ENCODE measurements at regions not wholly inside any gene's neighbourhood (a gene's known extent, or its start where the extent isn't known, plus 50 kb on each side); places are given as distances from the start of the nearest gene placed in this dataset.

DNA sequence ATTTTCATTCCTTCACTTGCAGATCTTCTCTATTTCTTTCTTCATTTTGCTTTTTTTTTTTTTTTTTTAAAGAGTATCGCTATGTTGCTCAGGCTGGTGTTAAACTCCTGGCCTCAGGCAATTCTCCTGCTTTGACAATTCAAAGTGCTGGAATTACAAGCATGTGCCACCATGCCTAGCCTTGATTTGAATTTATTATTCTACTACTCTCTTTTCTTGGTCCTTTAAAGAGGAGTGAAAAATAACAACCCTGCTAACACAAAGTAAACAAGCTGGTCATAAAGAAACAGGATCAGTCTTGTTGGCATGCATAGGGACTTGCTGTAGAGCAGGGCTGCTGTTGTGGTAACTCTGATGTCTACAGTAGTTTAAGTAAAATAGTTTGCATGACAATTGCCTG lies 1615.3 kb upstream of the ZEB2 start:
- in situ Hi-C loops (cut with HindIII; ENCODE audit: low pct_unique_long_range_greater_than_20kb, low sequenced_read_pairs): no loop called here
- ChIA-PET CTCF (no interaction called here), POLR2A (no interaction called here)
- intact Hi-C loops (cut with micrococcal nuclease; ENCODE audit: unreplicated experiment): no loop called here
- Histone ChIP-seq H3K4me3 (ENCODE audit: low read depth in 2 of 2, low read length in 2 of 2) (no peak overlapping the region), H3K4me1 (ENCODE audit: control insufficient read depth, insufficient read depth, low read length) (no peaks in the 10 kb centered on the region), H3K27me3 (ENCODE audit: control insufficient read depth, insufficient read depth, low read length) (no peaks in the 10 kb centered on the region), H3K9me3 (ENCODE audit: control insufficient read depth, insufficient read depth, low read depth, low read length) (no peaks in the 10 kb centered on the region), H3K27ac (ENCODE audit: low read length) (no peak overlapping the region), H3K36me3 (ENCODE audit: control insufficient read depth, insufficient read depth, low read length) (no peaks in the 10 kb centered on the region)
- no TSS peak for BruUV-seq (replicated peaks)
- TF ChIP-seq, protein P1, sequence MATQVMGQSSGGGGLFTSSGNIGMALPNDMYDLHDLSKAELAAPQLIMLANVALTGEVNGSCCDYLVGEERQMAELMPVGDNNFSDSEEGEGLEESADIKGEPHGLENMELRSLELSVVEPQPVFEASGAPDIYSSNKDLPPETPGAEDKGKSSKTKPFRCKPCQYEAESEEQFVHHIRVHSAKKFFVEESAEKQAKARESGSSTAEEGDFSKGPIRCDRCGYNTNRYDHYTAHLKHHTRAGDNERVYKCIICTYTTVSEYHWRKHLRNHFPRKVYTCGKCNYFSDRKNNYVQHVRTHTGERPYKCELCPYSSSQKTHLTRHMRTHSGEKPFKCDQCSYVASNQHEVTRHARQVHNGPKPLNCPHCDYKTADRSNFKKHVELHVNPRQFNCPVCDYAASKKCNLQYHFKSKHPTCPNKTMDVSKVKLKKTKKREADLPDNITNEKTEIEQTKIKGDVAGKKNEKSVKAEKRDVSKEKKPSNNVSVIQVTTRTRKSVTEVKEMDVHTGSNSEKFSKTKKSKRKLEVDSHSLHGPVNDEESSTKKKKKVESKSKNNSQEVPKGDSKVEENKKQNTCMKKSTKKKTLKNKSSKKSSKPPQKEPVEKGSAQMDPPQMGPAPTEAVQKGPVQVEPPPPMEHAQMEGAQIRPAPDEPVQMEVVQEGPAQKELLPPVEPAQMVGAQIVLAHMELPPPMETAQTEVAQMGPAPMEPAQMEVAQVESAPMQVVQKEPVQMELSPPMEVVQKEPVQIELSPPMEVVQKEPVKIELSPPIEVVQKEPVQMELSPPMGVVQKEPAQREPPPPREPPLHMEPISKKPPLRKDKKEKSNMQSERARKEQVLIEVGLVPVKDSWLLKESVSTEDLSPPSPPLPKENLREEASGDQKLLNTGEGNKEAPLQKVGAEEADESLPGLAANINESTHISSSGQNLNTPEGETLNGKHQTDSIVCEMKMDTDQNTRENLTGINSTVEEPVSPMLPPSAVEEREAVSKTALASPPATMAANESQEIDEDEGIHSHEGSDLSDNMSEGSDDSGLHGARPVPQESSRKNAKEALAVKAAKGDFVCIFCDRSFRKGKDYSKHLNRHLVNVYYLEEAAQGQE (IDR thresholded peaks at IDR 0.05; ENCODE audit: insufficient read depth in 1 of 2, low read depth in 2 of 2, low read length in 1 of 2): no peak
- no peak for TF ChIP-seq TCF7L2 (IDR thresholded peaks at IDR 0.05; ENCODE audit: low read depth, low read length)
- no peak for TF ChIP-seq SIN3A (IDR thresholded peaks at IDR 0.05; ENCODE audit: borderline replicate concordance, insufficient read depth, low read depth, low read length)
- TF ChIP-seq POLR2AphosphoS5 (IDR thresholded peaks at IDR 0.05; ENCODE audit: low read depth, low read length): no peak
- no peak for TF ChIP-seq CTCF (IDR thresholded peaks at IDR 0.05)
- ATAC-seq (no peak), DNase-seq (ENCODE audit: low read depth, low spot score) (no peak)

- CTCF ChIA-PET: no interaction called here
- DNase-seq (ENCODE audit: low read depth, low spot score) (no peak), ATAC-seq (no peak)
- TF ChIP-seq, protein P1 (IDR thresholded peaks at IDR 0.05; ENCODE audit: insufficient read depth in 1 of 2, low read depth in 2 of 2, low read length in 1 of 2): no peak
- TF ChIP-seq POLR2AphosphoS5 (IDR thresholded peaks at IDR 0.05; ENCODE audit: low read depth, low read length): no peak
- no peak for TF ChIP-seq CTCF (IDR thresholded peaks at IDR 0.05)
- TF ChIP-seq SIN3A (IDR thresholded peaks at IDR 0.05; ENCODE audit: borderline replicate concordance, insufficient read depth, low read depth, low read length): no peak
- no peak for TF ChIP-seq TCF7L2 (IDR thresholded peaks at IDR 0.05; ENCODE audit: low read depth, low read length)
- no peaks in the 10 kb centered on the region for H3K36me3 ChIP-seq (ENCODE audit: control insufficient read depth, insufficient read depth, low read length)
- no peak overlapping the region for H3K4me3 ChIP-seq (ENCODE audit: low read depth in 2 of 2, low read length in 2 of 2)
- POLR2A ChIA-PET: no interaction called here
- no peaks in the 10 kb centered on the region for H3K4me1 ChIP-seq (ENCODE audit: control insufficient read depth, insufficient read depth, low read length)
- H3K27me3 ChIP-seq (ENCODE audit: control insufficient read depth, insufficient read depth, low read length): no peaks in the 10 kb centered on the region
- no peak overlapping the region for H3K27ac ChIP-seq (ENCODE audit: low read length)
- H3K9me3 ChIP-seq (ENCODE audit: control insufficient read depth, insufficient read depth, low read depth, low read length): no peaks in the 10 kb centered on the region
- intact Hi-C loops (cut with micrococcal nuclease; ENCODE audit: unreplicated experiment) (no loop called here), in situ Hi-C loops (cut with HindIII; ENCODE audit: low pct_unique_long_range_greater_than_20kb, low sequenced_read_pairs) (no loop called here)
- no TSS peak for BruUV-seq (replicated peaks)
Measured at GRCh38 chr2:146131785-146132184, 1611.9 kb upstream of the ZEB2 start.
